H1 (cell line): ENCODE measurements at regions not wholly inside any gene's neighbourhood (a gene's known extent, or its start where the extent isn't known, plus 50 kb on each side); places are given as distances from the start of the nearest gene placed in this dataset.

Source experiments
- CTCF ChIA-PET: fragments of 300-600 bp; sonication (Branson Sonifier 250); formaldehyde crosslinking; loops from one replicate; lab custom pipeline; 2021; ENCODE audit not compliant: partially characterized antibody; lab: Charles Lee
- POLR2A ChIA-PET: fragments of 300-600 bp; sonication (Branson Sonifier 250); formaldehyde crosslinking; loops from one replicate; lab custom pipeline; 2021; ENCODE audit warnings: inconsistent platforms; ENCODE audit not compliant: partially characterized antibody; lab: Charles Lee
- DNase-seq, 2 experiments: peaks; one replicate each; pipeline versions ENCODE4 v3.0.0 to v3.0.0-alpha.2; 2010 to 2022; ENCODE audit warnings: low spot score in 2 of 2, low read depth in 1 of 2, mixed read lengths in 1 of 2
- FAIRE-seq: peaks from 2 replicates; lab custom pipeline; 2011; peaks lifted over from hg19 to GRCh38; lab: Jason Lieb, UNC
- H2AFZ ChIP-seq: 2 replicates; pipeline ENCODE4 v1.8.1; 2012; ENCODE audit warnings: low read length, inconsistent platforms
- H2AK5ac ChIP-seq: 2 replicates; pipeline ENCODE4 v1.6.1; 2013; ENCODE audit warnings: low read depth, low read length
- H2BK120ac ChIP-seq: replicated peaks from 2 replicates; pipeline ENCODE3; 2013; ENCODE audit warnings: low read depth, low read length, inconsistent platforms
- H2BK12ac ChIP-seq: 2 replicates; pipeline ENCODE4 v1.6.1; 2013; ENCODE audit warnings: low read depth, low read length
- H2BK15ac ChIP-seq: 2 replicates; pipeline ENCODE4 v1.6.1; 2013; ENCODE audit warnings: low read length
- H2BK20ac ChIP-seq: 2 replicates; pipeline ENCODE4 v1.6.1; 2013; ENCODE audit warnings: low read length
- H2BK5ac ChIP-seq: 2 replicates; pipeline ENCODE4 v1.6.1; 2013; ENCODE audit warnings: low read depth, low read length
- H3K14ac ChIP-seq: 2 replicates; pipeline ENCODE4 v1.6.1; 2013; ENCODE audit warnings: inconsistent platforms; ENCODE audit not compliant: insufficient read length
- H3K18ac ChIP-seq: 2 replicates; pipeline ENCODE4 v1.6.1; 2013; ENCODE audit warnings: low read length; ENCODE audit errors: extremely low read depth
- H3K23ac ChIP-seq: 2 replicates; pipeline ENCODE4 v1.6.1; 2013; ENCODE audit warnings: inconsistent platforms; ENCODE audit not compliant: insufficient read length
- H3K23me2 ChIP-seq: 2 replicates; pipeline ENCODE4 v1.6.1; 2013; ENCODE audit warnings: low read depth, low read length
- H3K27ac ChIP-seq: 2 replicates; pipeline ENCODE4 v1.6.1; 2011; ENCODE audit warnings: low read depth, low read length, inconsistent platforms
- H3K27me3 ChIP-seq, 4 experiments: replicated peaks in 1 of 4; 1 replicate in 1 of 4; 2 replicates in 3 of 4; pipeline versions ENCODE4 v1.6.1 to v1.8.1; 2011 to 2013; ENCODE audit warnings: low read length in 3 of 4, mild to moderate bottlenecking in 3 of 4, inconsistent platforms in 2 of 4, mixed read lengths in 2 of 4, moderate library complexity in 1 of 4; ENCODE audit not compliant: control insufficient read depth in 3 of 4, insufficient read depth in 3 of 4; ENCODE audit errors: extremely low read depth in 1 of 4
- H3K36me3 ChIP-seq, 4 experiments: 2 replicates each; pipeline versions ENCODE4 v1.6.1 to v1.8.1; 2011 to 2013; ENCODE audit warnings: mild to moderate bottlenecking in 4 of 4, low read length in 3 of 4, moderate library complexity in 2 of 4, control low read depth in 1 of 4, inconsistent platforms in 1 of 4; ENCODE audit not compliant: insufficient read depth in 4 of 4, control insufficient read depth in 2 of 4
- H3K4ac ChIP-seq: replicated peaks from 2 replicates; pipeline ENCODE3; 2013; ENCODE audit warnings: low read length, low read depth, mixed read lengths, inconsistent platforms; ENCODE audit not compliant: insufficient read length
- H3K4me1 ChIP-seq, 4 experiments: replicated peaks in 1 of 4; 1 replicate in 1 of 4; 2 replicates in 3 of 4; pipeline versions ENCODE4 v1.6.1 to v1.8.1; 2011 to 2013; ENCODE audit warnings: low read length in 3 of 4, inconsistent platforms in 2 of 4, mixed read lengths in 1 of 4; ENCODE audit not compliant: insufficient read depth in 4 of 4, control insufficient read depth in 3 of 4
- H3K4me2 ChIP-seq, 2 experiments: 2 replicates each; pipeline versions ENCODE4 v1.6.1 to v1.8.1; 2011 to 2013; ENCODE audit warnings: low read depth in 2 of 2, low read length in 2 of 2, control low read depth in 1 of 2, inconsistent platforms in 1 of 2, mild to moderate bottlenecking in 1 of 2; ENCODE audit not compliant: insufficient read depth in 1 of 2
- H3K4me3 ChIP-seq, 4 experiments: fragments of 200-600, 300-600 bp in 1 of 4; sonication (generic), shearing (Covaris generic), sonication (Bioruptor Twin) in 1 of 4; 2 replicates each; pipeline versions ENCODE4 v1.5.1 to v1.8.1; 2011 to 2016; ENCODE audit warnings: low read length in 4 of 4, low read depth in 3 of 4, control low read depth in 2 of 4, inconsistent platforms in 2 of 4, mild to moderate bottlenecking in 2 of 4, mixed read lengths in 1 of 4, moderate library complexity in 1 of 4; ENCODE audit not compliant: insufficient read depth in 2 of 4; ENCODE audit errors: extremely low read depth in 1 of 4
- H3K56ac ChIP-seq: replicated peaks from 2 replicates; pipeline ENCODE3; 2013; ENCODE audit warnings: low read depth, mild to moderate bottlenecking, mixed read lengths, low read length, inconsistent platforms; ENCODE audit not compliant: insufficient read length
- H3K79me1 ChIP-seq: 2 replicates; pipeline ENCODE4 v1.6.1; 2013; ENCODE audit warnings: low read depth, low read length, control low read depth
- H3K79me2 ChIP-seq, 2 experiments: 2 replicates each; pipeline versions ENCODE4 v1.6.1 to v1.8.1; 2012 to 2013; ENCODE audit warnings: low read length in 2 of 2, mild to moderate bottlenecking in 2 of 2, inconsistent platforms in 1 of 2; ENCODE audit not compliant: insufficient read depth in 2 of 2, control insufficient read depth in 1 of 2
- H3K9ac ChIP-seq, 4 experiments: replicated peaks in 1 of 4; 1 replicate in 1 of 4; 2 replicates in 3 of 4; pipeline versions ENCODE4 v1.6.1 to v1.8.1; 2011 to 2013; ENCODE audit warnings: low read depth in 3 of 4, low read length in 3 of 4, control low read depth in 2 of 4, mild to moderate bottlenecking in 2 of 4, moderate library complexity in 2 of 4, inconsistent platforms in 1 of 4; ENCODE audit errors: extremely low read depth in 1 of 4
- H3K9me3 ChIP-seq, 2 experiments: 2 replicates each; pipeline versions ENCODE4 v1.6.1 to v1.8.1; 2012 to 2013; ENCODE audit warnings: mild to moderate bottlenecking in 2 of 2, moderate library complexity in 2 of 2, control low read depth in 1 of 2, inconsistent platforms in 1 of 2, low read depth in 1 of 2, low read length in 1 of 2, mixed read lengths in 1 of 2; ENCODE audit not compliant: insufficient read depth in 2 of 2
- H4K20me1 ChIP-seq, 2 experiments: replicated peaks in 1 of 2; 2 replicates each; pipeline versions ENCODE3 to v1.8.1; 2011 to 2013; ENCODE audit warnings: inconsistent platforms in 2 of 2, low read length in 2 of 2, mild to moderate bottlenecking in 1 of 2; ENCODE audit not compliant: insufficient read depth in 2 of 2, control insufficient read depth in 1 of 2
- H4K5ac ChIP-seq: 2 replicates; pipeline ENCODE4 v1.6.1; 2013; ENCODE audit warnings: low read length, low read depth, mixed read lengths, inconsistent platforms; ENCODE audit not compliant: insufficient read length
- H4K8ac ChIP-seq: 2 replicates; pipeline ENCODE4 v1.8.0; 2013; ENCODE audit warnings: mild to moderate bottlenecking, moderate library complexity, low read length, inconsistent platforms; ENCODE audit not compliant: insufficient read depth; ENCODE audit errors: extremely low read depth
- H4K91ac ChIP-seq: replicated peaks from 2 replicates; pipeline ENCODE3; 2013; ENCODE audit warnings: low read length, mixed read lengths, inconsistent platforms; ENCODE audit not compliant: insufficient read length
- POLR2AphosphoS5 ChIP-seq: IDR thresholded peaks from 2 replicates; pipeline ENCODE4 v1.6.1; 2011; ENCODE audit warnings: low read depth, low read length
- RXRA ChIP-seq: IDR thresholded peaks from 2 replicates; pipeline ENCODE4 v1.6.1; 2011; ENCODE audit warnings: low read depth, mild to moderate bottlenecking, low read length, moderate library complexity; ENCODE audit not compliant: insufficient read depth
- WGBS, 2 experiments: shearing (Covaris generic) in 1 of 2; methylation state at CpG; one replicate each; pipeline versions ENCODE4 v1.1.6 to v1.1.7; 2013 to 2015; ENCODE audit warnings: low lambda C conversion rate in 2 of 2, mixed read lengths in 2 of 2, inconsistent platforms in 1 of 2, low coverage in 1 of 2, missing lambda C conversion rate in 1 of 2; ENCODE audit not compliant: insufficient replicate concordance in 2 of 2, insufficient coverage in 1 of 2, insufficient read length in 1 of 2; ENCODE audit errors: extremely low coverage in 1 of 2, missing lambda C conversion rate in 1 of 2; 5-methylcytosine and 5-hydroxymethylcytosine counted together

DNA sequence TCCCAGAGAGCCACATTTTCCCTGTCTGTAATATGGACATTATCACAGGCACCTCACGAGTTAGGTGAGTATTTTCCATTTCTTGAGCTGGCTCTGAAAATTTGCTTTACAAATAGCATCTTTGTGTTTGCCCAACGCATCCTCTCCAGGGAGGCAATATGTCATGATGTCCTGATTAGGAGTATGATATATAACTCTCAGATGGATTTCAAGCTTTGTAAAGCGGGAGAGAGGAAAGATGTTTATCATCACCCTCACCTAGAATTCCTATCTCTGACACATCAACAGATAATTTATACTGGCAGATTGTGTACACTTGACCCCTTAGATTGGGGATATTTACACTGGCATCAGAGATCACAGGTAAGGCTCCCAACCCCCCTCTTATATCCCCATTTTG lies 730.7 kb upstream of the RGS18 start:
- DNase-seq: no peak
- no peak overlapping the region for H3K27ac ChIP-seq
- H2BK5ac ChIP-seq: no peak overlapping the region
- no peak overlapping the region for H3K9ac ChIP-seq
- no peak overlapping the region for H2BK15ac ChIP-seq
- no peaks in the 10 kb centered on the region for H3K23me2 ChIP-seq
- ChIA-PET POLR2A (no interaction called here), CTCF (no interaction called here)
- no peak overlapping the region for H3K4me3 ChIP-seq
- FAIRE-seq: no peak
- no peak overlapping the region for H4K8ac ChIP-seq
- H3K36me3 ChIP-seq: no peaks in the 10 kb centered on the region
- no peak overlapping the region for H3K4me2 ChIP-seq
- H3K14ac ChIP-seq: no peak overlapping the region
- H3K79me1 ChIP-seq: no peaks in the 10 kb centered on the region
- H2BK120ac ChIP-seq: no peak overlapping the region
- H3K79me2 ChIP-seq: no peaks in the 10 kb centered on the region
- no peaks in the 10 kb centered on the region for H4K20me1 ChIP-seq
- no peak overlapping the region for H2AK5ac ChIP-seq
- H3K27me3 ChIP-seq: no peaks in the 10 kb centered on the region
- WGBS, 2 experiments: 89% methylated on average over 3 of the region's 3 CpGs; no CpG with 5 or more reads in 1 of the 2 experiments
- no peak overlapping the region for H3K23ac ChIP-seq
- H4K91ac ChIP-seq: no peak overlapping the region
- H3K4ac ChIP-seq: no peak overlapping the region
- peak overlapping the region; percentile 88; the same call in 1 of the 2 replicates for H2AFZ ChIP-seq
- no peaks in the 10 kb centered on the region for H3K4me1 ChIP-seq
- H2BK20ac ChIP-seq: no peak overlapping the region
- H3K9me3 ChIP-seq: no peaks in the 10 kb centered on the region
- no peak overlapping the region for H3K18ac ChIP-seq
- no peak overlapping the region for H2BK12ac ChIP-seq
- H4K5ac ChIP-seq: no peak overlapping the region
- H3K56ac ChIP-seq: no peak overlapping the region
- TF ChIP-seq RXRA: no peak
- TF ChIP-seq POLR2AphosphoS5: no peak
